Glutamatergic neuron (in vitro differentiated cells): ENCODE measurements at regions not wholly inside any gene's neighbourhood (a gene's known extent, or its start where the extent isn't known, plus 50 kb on each side); places are given as distances from the start of the nearest gene placed in this dataset.

Experiments used
- DNase-seq: peaks from one replicate; pipeline ENCODE4 v3.0.0; 2022
- H3K27ac Mint-ChIP-seq: one replicate; pipeline ENCODE4 v1.8.0; 2020; ENCODE audit warnings: mild to moderate bottlenecking, mixed read lengths, inconsistent platforms; ENCODE audit not compliant: unreplicated experiment
- H3K27me3 Mint-ChIP-seq: one replicate; pipeline ENCODE4 v1.8.0; 2020; ENCODE audit warnings: mild to moderate bottlenecking, moderate library complexity, mixed read lengths, inconsistent platforms; ENCODE audit not compliant: unreplicated experiment
- H3K36me3 Mint-ChIP-seq: one replicate; pipeline ENCODE4 v1.8.0; 2020; ENCODE audit warnings: mild to moderate bottlenecking, mixed read lengths, inconsistent platforms; ENCODE audit not compliant: unreplicated experiment
- H3K4me1 Mint-ChIP-seq: one replicate; pipeline ENCODE4 v1.8.0; 2020; ENCODE audit warnings: mild to moderate bottlenecking, low read depth, mixed read lengths, inconsistent platforms; ENCODE audit not compliant: unreplicated experiment
- H3K4me3 Mint-ChIP-seq: one replicate; pipeline ENCODE4 v1.8.0; 2020; ENCODE audit warnings: mild to moderate bottlenecking, mixed read lengths, inconsistent platforms; ENCODE audit not compliant: unreplicated experiment
- H3K9me3 Mint-ChIP-seq: one replicate; pipeline ENCODE4 v1.8.0; 2020; ENCODE audit warnings: mild to moderate bottlenecking, moderate library complexity, mixed read lengths, inconsistent platforms; ENCODE audit not compliant: unreplicated experiment
- CTCF ChIP-seq: fragments of 200-600 bp; sonication (generic); IDR thresholded peaks from one replicate; pipeline ENCODE4 v1.5.0; 2021; ENCODE audit not compliant: partially characterized antibody, unreplicated experiment

GRCh38 chr13:56697011-56697410, 443.7 kb upstream of the PRR20A start:
- TF ChIP-seq CTCF: no peak
- peaks cover 5% of the 10 kb centered on the region for H3K27me3 Mint-ChIP-seq
- peaks cover 5% of the 10 kb centered on the region for H3K9me3 Mint-ChIP-seq
- DNase-seq: no peak
- H3K27ac Mint-ChIP-seq: peak overlapping the region; percentile 88
- H3K36me3 Mint-ChIP-seq: no peaks in the 10 kb centered on the region
- H3K4me3 Mint-ChIP-seq: no peak overlapping the region
- H3K4me1 Mint-ChIP-seq: peaks cover 29% of the 10 kb centered on the region

GRCh38 chr13:56700324-56700723, 440.4 kb upstream of the PRR20A start:
- H3K27ac Mint-ChIP-seq: no peak overlapping the region
- H3K27me3 Mint-ChIP-seq: no peaks in the 10 kb centered on the region
- H3K4me3 Mint-ChIP-seq: no peak overlapping the region
- no peaks in the 10 kb centered on the region for H3K36me3 Mint-ChIP-seq
- DNase-seq: no peak
- H3K4me1 Mint-ChIP-seq: peaks cover 13% of the 10 kb centered on the region
- H3K9me3 Mint-ChIP-seq: no peaks in the 10 kb centered on the region
- no peak for TF ChIP-seq CTCF

DNA sequence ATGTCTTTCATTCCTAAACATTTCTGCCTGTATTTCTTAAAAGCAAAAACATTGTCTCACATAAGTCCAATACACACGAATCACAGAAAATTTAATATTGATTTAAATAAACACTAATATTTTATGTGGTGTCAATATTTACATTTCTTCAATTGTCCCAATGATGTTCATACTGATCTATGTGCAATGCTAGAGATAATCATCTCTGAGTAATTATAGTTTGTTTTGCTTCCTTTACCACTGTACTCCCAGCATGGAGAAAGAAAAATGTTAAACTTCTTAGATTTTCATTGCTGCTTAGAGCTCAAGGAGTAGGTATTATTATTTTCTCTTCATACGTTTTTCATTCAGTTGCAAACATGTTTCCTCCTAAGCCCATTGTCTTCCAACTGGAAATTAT, 434.2 kb upstream of the PRR20A start:
- H3K4me1 Mint-ChIP-seq: no peaks in the 10 kb centered on the region

GRCh38 chr13:56713656-56714055, 427.1 kb upstream of the PRR20A start:
- no peak for TF ChIP-seq CTCF
- peaks cover 2% of the 10 kb centered on the region for H3K27me3 Mint-ChIP-seq
- DNase-seq: no peak
- no peaks in the 10 kb centered on the region for H3K36me3 Mint-ChIP-seq
- H3K9me3 Mint-ChIP-seq: no peaks in the 10 kb centered on the region
- no peaks in the 10 kb centered on the region for H3K4me1 Mint-ChIP-seq
- no peak overlapping the region for H3K4me3 Mint-ChIP-seq
- no peak overlapping the region for H3K27ac Mint-ChIP-seq

More for the DNA sequence above, 434.2 kb upstream of the PRR20A start:
- TF ChIP-seq CTCF: no peak
- no peak overlapping the region for H3K27ac Mint-ChIP-seq
- H3K9me3 Mint-ChIP-seq: no peaks in the 10 kb centered on the region
- no peaks in the 10 kb centered on the region for H3K27me3 Mint-ChIP-seq
- H3K4me3 Mint-ChIP-seq: no peak overlapping the region
- no peaks in the 10 kb centered on the region for H3K36me3 Mint-ChIP-seq
- DNase-seq: no peak

GRCh38 chr13:56718791-56719190, 421.9 kb upstream of the PRR20A start:
- H3K36me3 Mint-ChIP-seq: no peaks in the 10 kb centered on the region
- H3K4me3 Mint-ChIP-seq: no peak overlapping the region
- H3K9me3 Mint-ChIP-seq: no peaks in the 10 kb centered on the region
- peaks cover 2% of the 10 kb centered on the region for H3K4me1 Mint-ChIP-seq
- H3K27ac Mint-ChIP-seq: no peak overlapping the region
- H3K27me3 Mint-ChIP-seq: peaks cover 1% of the 10 kb centered on the region
- DNase-seq: no peak
- TF ChIP-seq CTCF: no peak
